ENCODE measurements at regions not wholly inside any gene's neighbourhood (a gene's known extent, or its start where the extent isn't known, plus 50 kb on each side); places are given as distances from the start of the nearest gene placed in this dataset.

DNA sequence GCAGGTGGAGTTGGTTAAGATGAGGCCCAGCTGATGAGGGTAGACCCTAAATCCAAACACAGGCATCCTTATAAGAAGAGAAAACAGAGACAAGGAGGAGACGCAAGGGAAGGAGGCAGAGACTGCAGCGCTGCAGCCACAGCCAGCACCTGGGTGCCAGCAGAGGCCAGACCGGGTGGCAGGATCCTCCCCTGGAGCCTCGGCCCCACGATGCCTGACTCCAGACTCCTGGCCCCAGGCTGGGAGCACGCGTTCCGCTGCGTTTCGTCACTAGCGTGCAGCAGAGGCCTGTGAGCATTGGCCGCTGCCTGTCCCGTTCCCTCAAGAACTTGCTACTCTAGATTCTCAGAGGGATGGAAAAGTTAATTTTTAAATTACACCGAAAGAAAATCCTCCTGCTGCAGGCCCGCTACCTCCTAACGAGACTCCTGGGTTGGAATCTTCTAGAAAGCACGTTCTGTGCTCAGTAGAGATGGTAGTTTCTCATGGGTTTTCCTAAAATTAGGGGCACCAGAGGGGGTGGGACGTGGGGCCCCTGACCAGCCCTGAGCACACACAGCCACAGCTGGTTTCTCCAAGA lies 57.7 kb upstream of the FBRSL1 start:
- H3K27ac Mint-ChIP-seq (ENCODE audit: unreplicated experiment): no peak overlapping the region
- no peak for DNase-seq
- BruUV-seq (replicated peaks): no TSS peak
- H3K4me3 Mint-ChIP-seq (ENCODE audit: low read depth, unreplicated experiment): no peak overlapping the region
- H3K4me1 Mint-ChIP-seq (ENCODE audit: low read depth, unreplicated experiment): peaks cover 28% of the 10 kb centered on the region
- H3K9me3 Mint-ChIP-seq (ENCODE audit: low read depth, unreplicated experiment): no peaks in the 10 kb centered on the region
- peaks cover 80% of the 10 kb centered on the region for H3K27me3 Mint-ChIP-seq (ENCODE audit: unreplicated experiment)
- intact Hi-C loops (cut with micrococcal nuclease; ENCODE audit: unreplicated experiment): loop anchor here (5.0 kb wide), 1 partner anchor 130 kb away; no protein-coding TSS in a partner anchor
- H3K36me3 Mint-ChIP-seq (ENCODE audit: insufficient read depth, unreplicated experiment): peaks cover 17% of the 10 kb centered on the region
- TF ChIP-seq, protein P1, sequence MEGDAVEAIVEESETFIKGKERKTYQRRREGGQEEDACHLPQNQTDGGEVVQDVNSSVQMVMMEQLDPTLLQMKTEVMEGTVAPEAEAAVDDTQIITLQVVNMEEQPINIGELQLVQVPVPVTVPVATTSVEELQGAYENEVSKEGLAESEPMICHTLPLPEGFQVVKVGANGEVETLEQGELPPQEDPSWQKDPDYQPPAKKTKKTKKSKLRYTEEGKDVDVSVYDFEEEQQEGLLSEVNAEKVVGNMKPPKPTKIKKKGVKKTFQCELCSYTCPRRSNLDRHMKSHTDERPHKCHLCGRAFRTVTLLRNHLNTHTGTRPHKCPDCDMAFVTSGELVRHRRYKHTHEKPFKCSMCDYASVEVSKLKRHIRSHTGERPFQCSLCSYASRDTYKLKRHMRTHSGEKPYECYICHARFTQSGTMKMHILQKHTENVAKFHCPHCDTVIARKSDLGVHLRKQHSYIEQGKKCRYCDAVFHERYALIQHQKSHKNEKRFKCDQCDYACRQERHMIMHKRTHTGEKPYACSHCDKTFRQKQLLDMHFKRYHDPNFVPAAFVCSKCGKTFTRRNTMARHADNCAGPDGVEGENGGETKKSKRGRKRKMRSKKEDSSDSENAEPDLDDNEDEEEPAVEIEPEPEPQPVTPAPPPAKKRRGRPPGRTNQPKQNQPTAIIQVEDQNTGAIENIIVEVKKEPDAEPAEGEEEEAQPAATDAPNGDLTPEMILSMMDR (IDR thresholded peaks at IDR 0.05; ENCODE audit: unreplicated experiment): no peak
- CTCF ChIA-PET: no interaction called here

DNA sequence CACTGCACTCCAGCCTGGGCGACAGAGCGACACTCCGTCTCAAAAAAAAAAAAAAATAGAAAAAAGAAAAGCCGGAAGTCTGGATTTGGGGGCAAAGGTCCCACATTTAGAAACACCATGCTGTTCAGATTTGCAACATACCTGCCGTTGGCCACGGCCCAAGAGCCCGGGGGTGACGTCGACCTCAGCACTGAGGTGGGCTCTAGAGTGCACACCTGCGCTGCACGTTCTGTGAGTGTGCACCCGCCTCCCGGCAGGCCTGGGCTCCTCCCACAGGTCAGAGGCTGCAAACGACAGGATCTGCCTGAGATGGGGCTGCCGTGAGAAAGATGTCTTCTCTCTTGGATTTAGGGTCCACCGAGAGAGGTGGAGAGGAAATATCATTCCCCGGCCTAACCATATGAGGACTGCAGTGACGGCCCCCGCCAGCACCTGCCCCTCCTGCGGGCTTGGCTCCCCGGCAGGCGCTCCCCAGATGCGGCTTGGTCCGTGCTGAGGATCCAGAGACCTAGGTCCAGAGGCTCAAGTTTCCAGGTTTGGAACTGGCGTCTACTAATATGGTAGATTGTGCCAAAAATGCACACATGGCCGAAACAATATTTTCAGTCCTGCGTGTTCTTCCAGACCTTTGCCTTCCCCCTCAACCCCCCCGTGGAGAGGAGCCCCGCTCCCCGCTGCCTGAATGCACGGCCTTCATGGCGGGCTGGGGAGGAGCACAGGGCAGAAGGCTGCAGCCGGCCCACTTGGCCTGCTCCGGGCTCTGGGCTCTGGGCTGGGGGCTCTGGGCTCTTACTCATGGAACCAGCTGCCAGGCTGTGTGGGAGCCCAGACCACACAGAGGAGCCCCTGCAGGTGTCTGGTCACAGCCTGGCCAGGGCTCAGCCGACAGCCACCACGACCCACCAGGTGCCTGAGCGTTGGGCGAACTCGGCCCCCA lies 58.8 kb upstream of the FBRSL1 start:
- no peak overlapping the region for H3K27ac Mint-ChIP-seq (ENCODE audit: unreplicated experiment)
- BruUV-seq (replicated peaks): no TSS peak
- H3K9me3 Mint-ChIP-seq (ENCODE audit: low read depth, unreplicated experiment): no peaks in the 10 kb centered on the region
- peaks cover 17% of the 10 kb centered on the region for H3K36me3 Mint-ChIP-seq (ENCODE audit: insufficient read depth, unreplicated experiment)
- CTCF ChIA-PET: interaction anchor here (0.7 to 1.1 kb wide), 5 partner anchors 17 to 184 kb away, joined by 3 to 7 read pairs (median 4); no protein-coding TSS in a partner anchor
- DNase-seq: no peak
- H3K27me3 Mint-ChIP-seq (ENCODE audit: unreplicated experiment): peaks cover 80% of the 10 kb centered on the region
- H3K4me3 Mint-ChIP-seq (ENCODE audit: low read depth, unreplicated experiment): peak overlapping the region; percentile 46
- H3K4me1 Mint-ChIP-seq (ENCODE audit: low read depth, unreplicated experiment): peaks cover 35% of the 10 kb centered on the region
- intact Hi-C loops (cut with micrococcal nuclease; ENCODE audit: unreplicated experiment): loop anchor here (5.0 kb wide), 1 partner anchor 131 kb away; no protein-coding TSS in a partner anchor
- TF ChIP-seq, protein P1 (IDR thresholded peaks at IDR 0.05; ENCODE audit: unreplicated experiment): no peak

DNA sequence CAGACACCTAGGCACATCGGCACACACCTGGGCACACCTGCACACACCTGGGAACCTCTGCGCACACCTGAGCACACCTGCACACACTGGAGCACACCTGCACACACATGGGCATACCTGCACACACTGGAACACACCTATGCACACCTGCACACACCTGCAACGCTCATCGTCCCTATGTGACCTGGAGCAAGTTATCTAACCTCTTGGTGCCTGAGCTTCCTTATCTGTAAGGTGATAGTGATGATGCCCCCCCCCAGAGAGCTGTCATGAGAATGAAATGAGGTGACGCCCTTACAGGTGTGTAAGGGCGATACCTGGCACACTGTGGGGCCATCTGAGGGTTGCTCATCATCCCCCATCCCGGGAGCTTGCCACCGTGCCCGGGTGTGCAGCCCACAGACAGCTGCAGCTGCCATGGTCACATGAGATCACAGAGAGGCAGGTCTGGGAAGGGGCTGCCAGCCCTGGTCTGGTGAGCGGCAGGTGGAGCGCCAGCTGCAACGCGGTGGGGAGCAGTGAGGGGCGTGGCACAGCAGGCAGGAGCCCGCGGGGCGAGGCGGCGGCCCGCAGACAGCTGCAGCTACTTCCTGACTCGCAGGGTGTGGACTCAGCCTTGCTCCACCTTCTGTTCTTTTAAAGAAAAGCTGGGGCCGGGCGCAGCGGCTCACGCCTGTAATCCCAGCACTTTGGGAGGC lies 59.9 kb upstream of the FBRSL1 start:
- TF ChIP-seq, protein P1 (IDR thresholded peaks at IDR 0.05; ENCODE audit: unreplicated experiment): no peak
- Mint-ChIP-seq H3K9me3 (ENCODE audit: low read depth, unreplicated experiment) (no peaks in the 10 kb centered on the region), H3K4me1 (ENCODE audit: low read depth, unreplicated experiment) (peaks cover 35% of the 10 kb centered on the region), H3K27ac (ENCODE audit: unreplicated experiment) (peak overlapping the region; percentile 24), H3K27me3 (ENCODE audit: unreplicated experiment) (peaks cover 80% of the 10 kb centered on the region), H3K36me3 (ENCODE audit: insufficient read depth, unreplicated experiment) (peaks cover 17% of the 10 kb centered on the region), H3K4me3 (ENCODE audit: low read depth, unreplicated experiment) (peak overlapping the region; percentile 46)
- DNase-seq: peak; percentile 74
- intact Hi-C loops (cut with micrococcal nuclease; ENCODE audit: unreplicated experiment): loop anchor here (5.0 kb wide), 1 partner anchor 132 kb away; no protein-coding TSS in a partner anchor
- CTCF ChIA-PET: interaction anchor here (0.6 to 1.1 kb wide), 9 partner anchors 10 to 185 kb away, joined by 3 to 7 read pairs (median 4); no protein-coding TSS in a partner anchor
- BruUV-seq (replicated peaks): no TSS peak

DNA sequence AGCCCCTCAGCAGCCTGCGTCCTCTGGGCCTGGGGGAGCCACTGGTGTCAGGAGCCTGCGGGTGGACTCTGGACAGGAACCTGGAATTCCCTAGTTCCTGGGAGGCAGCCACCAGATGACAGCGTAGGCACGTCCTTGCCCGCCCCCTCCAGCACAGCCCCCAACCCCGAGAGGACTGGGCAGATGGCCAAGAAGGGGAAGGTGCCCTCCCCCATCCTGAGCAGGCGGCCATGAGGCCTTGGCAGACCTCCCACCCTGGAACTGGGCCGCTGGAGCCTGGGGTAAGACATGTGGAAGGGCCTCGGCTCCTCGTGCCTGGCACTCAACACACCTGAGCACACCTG lies 60.4 kb upstream of the FBRSL1 start:
- Mint-ChIP-seq H3K4me1 (ENCODE audit: low read depth, unreplicated experiment) (peaks cover 35% of the 10 kb centered on the region), H3K4me3 (ENCODE audit: low read depth, unreplicated experiment) (no peak overlapping the region), H3K27ac (ENCODE audit: unreplicated experiment) (peak overlapping the region; percentile 24), H3K9me3 (ENCODE audit: low read depth, unreplicated experiment) (peaks cover 3% of the 10 kb centered on the region), H3K36me3 (ENCODE audit: insufficient read depth, unreplicated experiment) (peaks cover 17% of the 10 kb centered on the region), H3K27me3 (ENCODE audit: unreplicated experiment) (peaks cover 80% of the 10 kb centered on the region)
- BruUV-seq (replicated peaks): no TSS peak
- intact Hi-C loops (cut with micrococcal nuclease; ENCODE audit: unreplicated experiment): no loop called here
- TF ChIP-seq, protein P1 (IDR thresholded peaks at IDR 0.05; ENCODE audit: unreplicated experiment): no peak
- no peak for DNase-seq
- CTCF ChIA-PET: interaction anchor here (0.6 to 1.0 kb wide), 2 partner anchors 10 to 109 kb away, joined by 3 read pairs; no protein-coding TSS in a partner anchor

Data from Calu3 (cell line).